ENCODE measurements at regions not wholly inside any gene's neighbourhood (a gene's known extent, or its start where the extent isn't known, plus 50 kb on each side); places are given as distances from the start of the nearest gene placed in this dataset.
"Not testable (repeated sequence)": the region's sequence is repeated elsewhere in the genome, so short reads cannot be mapped to it uniquely, and the experiment has no call there.

GRCh38 chr4:27075603-27076002 is 215.0 kb downstream of the STIM2 start:
- CTCF ChIA-PET; DNase-seq (ENCODE audit: extremely low spot score); POLR2A ChIA-PET: not testable (repeated sequence)

GRCh38 chr4:27078934-27079455 is 218.4 kb downstream of the STIM2 start:
- DNase-seq (ENCODE audit: extremely low spot score) = no peak
- ChIA-PET POLR2A (no interaction called here), CTCF (no interaction called here)
- TF ChIP-seq, protein P1, sequence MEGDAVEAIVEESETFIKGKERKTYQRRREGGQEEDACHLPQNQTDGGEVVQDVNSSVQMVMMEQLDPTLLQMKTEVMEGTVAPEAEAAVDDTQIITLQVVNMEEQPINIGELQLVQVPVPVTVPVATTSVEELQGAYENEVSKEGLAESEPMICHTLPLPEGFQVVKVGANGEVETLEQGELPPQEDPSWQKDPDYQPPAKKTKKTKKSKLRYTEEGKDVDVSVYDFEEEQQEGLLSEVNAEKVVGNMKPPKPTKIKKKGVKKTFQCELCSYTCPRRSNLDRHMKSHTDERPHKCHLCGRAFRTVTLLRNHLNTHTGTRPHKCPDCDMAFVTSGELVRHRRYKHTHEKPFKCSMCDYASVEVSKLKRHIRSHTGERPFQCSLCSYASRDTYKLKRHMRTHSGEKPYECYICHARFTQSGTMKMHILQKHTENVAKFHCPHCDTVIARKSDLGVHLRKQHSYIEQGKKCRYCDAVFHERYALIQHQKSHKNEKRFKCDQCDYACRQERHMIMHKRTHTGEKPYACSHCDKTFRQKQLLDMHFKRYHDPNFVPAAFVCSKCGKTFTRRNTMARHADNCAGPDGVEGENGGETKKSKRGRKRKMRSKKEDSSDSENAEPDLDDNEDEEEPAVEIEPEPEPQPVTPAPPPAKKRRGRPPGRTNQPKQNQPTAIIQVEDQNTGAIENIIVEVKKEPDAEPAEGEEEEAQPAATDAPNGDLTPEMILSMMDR (IDR thresholded peaks at IDR 0.05; ENCODE audit: control extremely low read depth, extremely low read depth, low read depth, missing control alignments) = no peak

- TF ChIP-seq, protein P1 (IDR thresholded peaks at IDR 0.05; ENCODE audit: control extremely low read depth, extremely low read depth, low read depth, missing control alignments) = no peak
- CTCF ChIA-PET = interaction anchor here (0.8 to 0.9 kb wide), 2 partner anchors 12 to 27 kb away, joined by 3 read pairs; no protein-coding TSS in a partner anchor
- POLR2A ChIA-PET = interaction anchor here (0.7 kb wide), 1 partner anchor 1314 kb away, joined by 3 read pairs; no protein-coding TSS in a partner anchor
- DNase-seq (ENCODE audit: extremely low spot score) = peak; percentile 20
Measured at GRCh38 chr4:27081675-27082586, 221.3 kb downstream of the STIM2 start.

- POLR2A ChIA-PET = no interaction called here
- TF ChIP-seq, protein P1 (IDR thresholded peaks at IDR 0.05; ENCODE audit: control extremely low read depth, extremely low read depth, low read depth, missing control alignments) = no peak
- DNase-seq (ENCODE audit: extremely low spot score) = no peak
- CTCF ChIA-PET = interaction anchor here (0.8 kb wide), 1 partner anchor 11 kb away, joined by 3 read pairs; no protein-coding TSS in a partner anchor
Measured at GRCh38 chr4:27082776-27083175, 222.1 kb downstream of the STIM2 start.

- peak; percentile 19 for DNase-seq (ENCODE audit: extremely low spot score)
- ChIA-PET CTCF (no interaction called here), POLR2A (no interaction called here)
- TF ChIP-seq, protein P1 (IDR thresholded peaks at IDR 0.05; ENCODE audit: control extremely low read depth, extremely low read depth, low read depth, missing control alignments) = no peak
Measured at GRCh38 chr4:27084685-27085361, 224.2 kb downstream of the STIM2 start.

GRCh38 chr4:27085396-27085795 is 224.8 kb downstream of the STIM2 start:
- TF ChIP-seq, protein P1 (IDR thresholded peaks at IDR 0.05; ENCODE audit: control extremely low read depth, extremely low read depth, low read depth, missing control alignments) = no peak
- ChIA-PET POLR2A (no interaction called here), CTCF (no interaction called here)
- no peak for DNase-seq (ENCODE audit: extremely low spot score)
